CD4-positive, CD25-positive, alpha-beta regulatory T cell (primary cell): ENCODE measurements at regions not wholly inside any gene's neighbourhood (a gene's known extent, or its start where the extent isn't known, plus 50 kb on each side); places are given as distances from the start of the nearest gene placed in this dataset.

Source experiments
- ATAC-seq, 2 donors: fragments of 150-1000 bp; cut with Tn5 transposase; one replicate each; pipeline ENCODE4 v1.10.0; 2021; ENCODE audit warnings: low read depth in 2 of 2, moderate number of reproducible peaks in 2 of 2, moderate library complexity in 1 of 2
- DNase-seq, 3 donors: peaks; one replicate each; pipeline versions ENCODE4 v3.0.0 to v3.0.0-alpha.2; 2012 to 2022; ENCODE audit warnings: mixed read lengths in 1 of 3
- H3K27ac ChIP-seq: one replicate; pipeline ENCODE4 v1.7.0; 2013; ENCODE audit warnings: mild to moderate bottlenecking, low read length; ENCODE audit not compliant: insufficient read depth, poor library complexity, severe bottlenecking
- H3K27me3 ChIP-seq: one replicate; pipeline ENCODE4 v1.7.0; 2013; ENCODE audit warnings: low read length; ENCODE audit not compliant: control insufficient read depth, insufficient read depth
- H3K36me3 ChIP-seq: one replicate; pipeline ENCODE4 v1.7.0; 2013; ENCODE audit warnings: mild to moderate bottlenecking, low read length, moderate library complexity; ENCODE audit not compliant: control insufficient read depth, insufficient read depth
- H3K4me1 ChIP-seq: 2 replicates; pipeline ENCODE4 v1.7.0; 2013; ENCODE audit warnings: mild to moderate bottlenecking, low read length; ENCODE audit not compliant: insufficient read depth, control insufficient read depth, poor library complexity, severe bottlenecking
- H3K4me3 ChIP-seq: one replicate; pipeline ENCODE4 v1.7.0; 2013; ENCODE audit warnings: low read depth, mild to moderate bottlenecking, low read length, moderate library complexity
- H3K9me3 ChIP-seq, 2 experiments: 1 replicate in 1 of 2; 2 replicates in 1 of 2; pipeline ENCODE4 v1.7.0; 2013; ENCODE audit warnings: low read length in 2 of 2, mild to moderate bottlenecking in 1 of 2, moderate library complexity in 1 of 2; ENCODE audit not compliant: control insufficient read depth in 2 of 2
- H3K27ac Mint-ChIP-seq, 3 donors: one replicate each; pipeline ENCODE4 v1.8.0; 2020 to 2022; ENCODE audit warnings: mild to moderate bottlenecking in 3 of 3, mixed read lengths in 3 of 3, moderate library complexity in 2 of 3
- H3K27me3 Mint-ChIP-seq: one replicate; pipeline ENCODE4 v1.8.0; 2022; ENCODE audit warnings: mild to moderate bottlenecking, mixed read lengths
- H3K36me3 Mint-ChIP-seq: one replicate; pipeline ENCODE4 v1.8.0; 2020; ENCODE audit warnings: mixed read lengths
- H3K4me1 Mint-ChIP-seq, 4 donors: one replicate each; pipeline ENCODE4 v1.8.0; 2020 to 2022; ENCODE audit warnings: mixed read lengths in 4 of 4, mild to moderate bottlenecking in 1 of 4
- H3K4me3 Mint-ChIP-seq, 4 donors: one replicate each; pipeline ENCODE4 v1.8.0; 2020 to 2022; ENCODE audit warnings: mild to moderate bottlenecking in 4 of 4, mixed read lengths in 4 of 4, moderate library complexity in 3 of 4
- H3K9me3 Mint-ChIP-seq, 7 donors: one replicate each; pipeline ENCODE4 v1.8.0; 2020 to 2022; ENCODE audit warnings: mixed read lengths in 7 of 7, mild to moderate bottlenecking in 3 of 7, moderate library complexity in 2 of 7

- Mint-ChIP-seq H3K4me3 (no peak overlapping the region), H3K27ac (no peak overlapping the region), H3K27me3 (no peaks in the 10 kb centered on the region), H3K9me3 (peaks cover 0 to 15% (median 3%) of the 10 kb centered on the region in 7 donors), H3K4me1 (no peaks in the 10 kb centered on the region), H3K36me3 (no peaks in the 10 kb centered on the region)
- H3K9me3 ChIP-seq: no peaks in the 10 kb centered on the region
- no peaks in the 10 kb centered on the region for H3K27me3 ChIP-seq
- no peaks in the 10 kb centered on the region for H3K4me1 ChIP-seq
- H3K4me3 ChIP-seq: no peak overlapping the region
- DNase-seq (no peak), ATAC-seq (no peak)
- H3K27ac ChIP-seq: no peak overlapping the region
- no peaks in the 10 kb centered on the region for H3K36me3 ChIP-seq
Observed at GRCh38 chr11:79852176-79852575, 411.3 kb upstream of the TENM4 start.

GRCh38 chr11:79845002-79845709, 404.3 kb upstream of the TENM4 start:
- Mint-ChIP-seq H3K4me3 (no peak overlapping the region), H3K9me3 (peaks cover 0 to 11% (median 4%) of the 10 kb centered on the region in 7 donors), H3K27me3 (peaks cover 4% of the 10 kb centered on the region), H3K4me1 (no peaks in the 10 kb centered on the region), H3K36me3 (no peaks in the 10 kb centered on the region), H3K27ac (no peak overlapping the region)
- no peak overlapping the region for H3K27ac ChIP-seq
- ATAC-seq (no peak), DNase-seq (no peak)
- no peaks in the 10 kb centered on the region for H3K9me3 ChIP-seq
- H3K27me3 ChIP-seq: no peaks in the 10 kb centered on the region
- H3K4me1 ChIP-seq: no peaks in the 10 kb centered on the region
- H3K36me3 ChIP-seq: no peaks in the 10 kb centered on the region
- no peak overlapping the region for H3K4me3 ChIP-seq

- H3K4me3 ChIP-seq: no peak overlapping the region
- no peaks in the 10 kb centered on the region for H3K4me1 Mint-ChIP-seq
Observed at GRCh38 chr11:79834015-79834414, 393.2 kb upstream of the TENM4 start.

GRCh38 chr11:79830446-79830845, 389.6 kb upstream of the TENM4 start:
- no peak overlapping the region for H3K27ac Mint-ChIP-seq
- H3K4me1 Mint-ChIP-seq: no peaks in the 10 kb centered on the region
- H3K4me3 Mint-ChIP-seq: no peak overlapping the region
- H3K36me3 Mint-ChIP-seq: no peaks in the 10 kb centered on the region
- peaks cover 0 to 12% (median 1%) of the 10 kb centered on the region in 7 donors for H3K9me3 Mint-ChIP-seq
- no peaks in the 10 kb centered on the region for H3K36me3 ChIP-seq
- ATAC-seq (no peak), DNase-seq (no peak)
- no peak overlapping the region for H3K4me3 ChIP-seq
- no peaks in the 10 kb centered on the region for H3K4me1 ChIP-seq
- H3K27me3 Mint-ChIP-seq: no peaks in the 10 kb centered on the region
- H3K27ac ChIP-seq: no peak overlapping the region
- H3K27me3 ChIP-seq: no peaks in the 10 kb centered on the region
- H3K9me3 ChIP-seq: no peaks in the 10 kb centered on the region

More at GRCh38 chr11:79834015-79834414, 393.2 kb upstream of the TENM4 start:
- no peak overlapping the region for H3K4me3 Mint-ChIP-seq
- H3K36me3 Mint-ChIP-seq: no peaks in the 10 kb centered on the region
- H3K9me3 Mint-ChIP-seq: peaks cover 0 to 7% (median 0%) of the 10 kb centered on the region in 7 donors
- H3K27me3 Mint-ChIP-seq: no peaks in the 10 kb centered on the region
- Histone ChIP-seq H3K27me3 (no peaks in the 10 kb centered on the region), H3K27ac (no peak overlapping the region), H3K36me3 (no peaks in the 10 kb centered on the region), H3K4me1 (no peaks in the 10 kb centered on the region), H3K9me3 (no peaks in the 10 kb centered on the region)
- DNase-seq (no peak), ATAC-seq (no peak)
- no peak overlapping the region for H3K27ac Mint-ChIP-seq

GRCh38 chr11:79829891-79830290, 389.1 kb upstream of the TENM4 start:
- H3K4me1 ChIP-seq: no peaks in the 10 kb centered on the region
- no peak for ATAC-seq

GRCh38 chr11:79822766-79823165, 381.9 kb upstream of the TENM4 start:
- Histone ChIP-seq H3K4me1 (no peaks in the 10 kb centered on the region), H3K36me3 (no peaks in the 10 kb centered on the region), H3K4me3 (no peak overlapping the region), H3K27me3 (no peaks in the 10 kb centered on the region), H3K9me3 (no peaks in the 10 kb centered on the region), H3K27ac (no peak overlapping the region)
- H3K27me3 Mint-ChIP-seq: no peaks in the 10 kb centered on the region
- DNase-seq: no peak
- H3K36me3 Mint-ChIP-seq: no peaks in the 10 kb centered on the region
- no peak for ATAC-seq
- peaks cover 0 to 12% (median 3%) of the 10 kb centered on the region in 7 donors for H3K9me3 Mint-ChIP-seq
- H3K4me3 Mint-ChIP-seq: no peak overlapping the region
- H3K4me1 Mint-ChIP-seq: no peaks in the 10 kb centered on the region
- H3K27ac Mint-ChIP-seq: no peak overlapping the region

More at GRCh38 chr11:79829891-79830290, 389.1 kb upstream of the TENM4 start:
- no peaks in the 10 kb centered on the region for H3K36me3 Mint-ChIP-seq
- H3K27me3 Mint-ChIP-seq: no peaks in the 10 kb centered on the region
- no peaks in the 10 kb centered on the region for H3K4me1 Mint-ChIP-seq
- H3K27ac Mint-ChIP-seq: no peak overlapping the region
- Histone ChIP-seq H3K27me3 (no peaks in the 10 kb centered on the region), H3K9me3 (no peaks in the 10 kb centered on the region), H3K36me3 (no peaks in the 10 kb centered on the region), H3K4me3 (no peak overlapping the region), H3K27ac (no peak overlapping the region)
- no peak for DNase-seq
- peaks cover 0 to 12% (median 1%) of the 10 kb centered on the region in 7 donors for H3K9me3 Mint-ChIP-seq
- H3K4me3 Mint-ChIP-seq: no peak overlapping the region

- H3K4me1 Mint-ChIP-seq: no peaks in the 10 kb centered on the region
- H3K4me1 ChIP-seq: no peaks in the 10 kb centered on the region
- no peak overlapping the region for H3K4me3 Mint-ChIP-seq
- H3K9me3 Mint-ChIP-seq: peaks cover 2 to 29% (median 8%) of the 10 kb centered on the region in 7 donors
- no peaks in the 10 kb centered on the region for H3K9me3 ChIP-seq
- H3K27me3 ChIP-seq: no peaks in the 10 kb centered on the region
- no peak overlapping the region for H3K27ac ChIP-seq
- ATAC-seq (no peak), DNase-seq (no peak)
- H3K4me3 ChIP-seq: no peak overlapping the region
- H3K36me3 ChIP-seq: no peaks in the 10 kb centered on the region
- H3K27ac Mint-ChIP-seq: no peak overlapping the region
- no peaks in the 10 kb centered on the region for H3K36me3 Mint-ChIP-seq
- no peaks in the 10 kb centered on the region for H3K27me3 Mint-ChIP-seq
Observed at GRCh38 chr11:79813551-79813950, 372.7 kb upstream of the TENM4 start.

- Mint-ChIP-seq H3K27me3 (no peaks in the 10 kb centered on the region), H3K36me3 (no peaks in the 10 kb centered on the region), H3K27ac (no peak overlapping the region), H3K4me3 (no peak overlapping the region), H3K9me3 (peaks cover 0 to 17% (median 7%) of the 10 kb centered on the region in 7 donors), H3K4me1 (no peaks in the 10 kb centered on the region)
- no peaks in the 10 kb centered on the region for H3K36me3 ChIP-seq
- ATAC-seq (no peak), DNase-seq (no peak)
- H3K9me3 ChIP-seq: no peaks in the 10 kb centered on the region
- H3K4me1 ChIP-seq: no peaks in the 10 kb centered on the region
- H3K4me3 ChIP-seq: no peak overlapping the region
- no peak overlapping the region for H3K27ac ChIP-seq
- no peaks in the 10 kb centered on the region for H3K27me3 ChIP-seq
Observed at GRCh38 chr11:79809487-79809886, 368.7 kb upstream of the TENM4 start.
